ENCODE measurements at regions not wholly inside any gene's neighbourhood (a gene's known extent, or its start where the extent isn't known, plus 50 kb on each side); places are given as distances from the start of the nearest gene placed in this dataset.

DNA sequence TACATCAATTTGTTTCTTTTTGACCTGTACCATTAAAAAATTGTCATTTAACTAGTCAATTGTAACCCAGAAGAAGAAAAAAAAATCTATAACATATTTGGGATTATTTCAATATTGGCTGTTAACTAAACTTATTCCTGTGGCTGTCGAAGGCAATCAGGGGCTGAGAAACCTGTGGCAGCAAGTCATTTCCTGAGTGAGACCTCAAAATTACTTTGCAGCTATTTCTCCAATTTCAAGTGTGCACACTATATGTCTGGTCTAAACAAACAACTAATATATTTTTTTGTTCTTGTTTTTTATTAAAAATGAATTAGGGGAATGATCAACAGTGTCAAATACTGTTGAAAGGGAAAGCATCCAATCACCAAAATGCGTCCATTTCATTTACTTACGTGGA lies 1357.6 kb upstream of the B3GALT2 start:
- no peak for DNase-seq (ENCODE audit: low read depth)
- no peak overlapping the region for H3K4me3 ChIP-seq (ENCODE audit: low read depth, low read length)
- TF ChIP-seq, protein P1, sequence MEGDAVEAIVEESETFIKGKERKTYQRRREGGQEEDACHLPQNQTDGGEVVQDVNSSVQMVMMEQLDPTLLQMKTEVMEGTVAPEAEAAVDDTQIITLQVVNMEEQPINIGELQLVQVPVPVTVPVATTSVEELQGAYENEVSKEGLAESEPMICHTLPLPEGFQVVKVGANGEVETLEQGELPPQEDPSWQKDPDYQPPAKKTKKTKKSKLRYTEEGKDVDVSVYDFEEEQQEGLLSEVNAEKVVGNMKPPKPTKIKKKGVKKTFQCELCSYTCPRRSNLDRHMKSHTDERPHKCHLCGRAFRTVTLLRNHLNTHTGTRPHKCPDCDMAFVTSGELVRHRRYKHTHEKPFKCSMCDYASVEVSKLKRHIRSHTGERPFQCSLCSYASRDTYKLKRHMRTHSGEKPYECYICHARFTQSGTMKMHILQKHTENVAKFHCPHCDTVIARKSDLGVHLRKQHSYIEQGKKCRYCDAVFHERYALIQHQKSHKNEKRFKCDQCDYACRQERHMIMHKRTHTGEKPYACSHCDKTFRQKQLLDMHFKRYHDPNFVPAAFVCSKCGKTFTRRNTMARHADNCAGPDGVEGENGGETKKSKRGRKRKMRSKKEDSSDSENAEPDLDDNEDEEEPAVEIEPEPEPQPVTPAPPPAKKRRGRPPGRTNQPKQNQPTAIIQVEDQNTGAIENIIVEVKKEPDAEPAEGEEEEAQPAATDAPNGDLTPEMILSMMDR (IDR thresholded peaks at IDR 0.05; ENCODE audit: insufficient read depth, low read depth, low read length, missing control alignments) = no peak

DNA sequence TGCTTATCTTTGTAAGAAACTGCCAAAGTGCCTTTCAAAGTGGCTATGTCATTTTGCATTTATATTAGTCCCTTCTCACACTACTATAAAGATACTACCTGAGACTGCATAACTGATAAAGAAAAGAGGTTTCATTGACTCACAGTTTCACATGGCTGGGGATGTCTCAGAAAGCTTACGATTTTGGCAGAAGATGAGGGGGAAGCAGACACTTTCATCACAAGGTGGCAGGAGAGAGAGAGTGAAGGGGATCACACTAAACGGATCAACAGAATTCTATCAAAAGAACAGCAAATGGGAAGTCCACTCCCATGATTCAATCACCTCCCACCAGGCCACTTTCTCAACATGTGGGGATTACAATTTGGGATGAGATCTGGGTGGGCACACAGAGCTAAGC lies 1352.0 kb upstream of the B3GALT2 start:
- DNase-seq (ENCODE audit: low read depth) = no peak
- TF ChIP-seq, protein P1 (IDR thresholded peaks at IDR 0.05; ENCODE audit: insufficient read depth, low read depth, low read length, missing control alignments) = no peak

DNA sequence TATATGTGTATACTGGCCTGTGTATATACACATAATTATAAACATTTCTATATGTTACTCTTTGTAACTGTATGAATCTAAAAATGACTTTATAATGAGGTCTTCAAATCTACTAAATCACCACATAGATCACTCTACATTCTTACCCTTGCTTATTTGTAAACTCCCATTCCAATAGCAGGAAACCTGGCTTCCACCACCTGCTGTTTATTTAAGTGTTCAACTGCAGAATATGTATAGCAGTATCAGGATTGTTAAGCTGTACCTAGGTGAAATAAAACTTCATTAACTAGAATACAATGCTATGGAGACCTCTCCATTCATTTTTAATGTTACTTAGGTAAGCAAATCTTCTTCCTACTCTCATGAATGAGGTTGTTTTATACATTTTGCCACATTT lies 1351.1 kb upstream of the B3GALT2 start:
- TF ChIP-seq, protein P1 (IDR thresholded peaks at IDR 0.05; ENCODE audit: insufficient read depth, low read depth, low read length, missing control alignments) = no peak
- H3K4me3 ChIP-seq (ENCODE audit: low read depth, low read length) = no peak overlapping the region
- DNase-seq (ENCODE audit: low read depth) = no peak

More for the DNA sequence above, 1352.0 kb upstream of the B3GALT2 start:
- H3K4me3 ChIP-seq (ENCODE audit: low read depth, low read length) = no peak overlapping the region

DNA sequence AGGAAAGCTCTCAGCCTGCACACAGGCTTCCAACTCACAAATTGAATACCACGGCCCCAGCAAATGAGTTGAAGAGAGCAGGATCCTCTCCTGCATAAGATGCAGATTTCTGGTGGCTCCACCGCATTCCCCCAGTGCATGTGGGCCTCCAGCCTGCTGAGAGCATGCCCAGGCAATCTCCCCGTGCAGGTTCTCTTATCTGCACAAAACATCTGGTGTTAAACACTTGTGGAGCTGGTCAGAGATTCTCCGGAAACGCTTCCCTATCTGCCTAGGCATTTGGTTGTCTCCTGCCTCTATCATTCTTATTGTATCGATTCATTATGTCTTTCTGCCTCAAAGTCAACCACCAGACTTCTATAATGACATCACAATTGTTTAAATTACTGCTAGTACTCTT lies 1349.0 kb upstream of the B3GALT2 start:
- no peak overlapping the region for H3K4me3 ChIP-seq (ENCODE audit: low read depth, low read length)
- no peak for DNase-seq (ENCODE audit: low read depth)
- TF ChIP-seq, protein P1 (IDR thresholded peaks at IDR 0.05; ENCODE audit: insufficient read depth, low read depth, low read length, missing control alignments) = no peak

DNA sequence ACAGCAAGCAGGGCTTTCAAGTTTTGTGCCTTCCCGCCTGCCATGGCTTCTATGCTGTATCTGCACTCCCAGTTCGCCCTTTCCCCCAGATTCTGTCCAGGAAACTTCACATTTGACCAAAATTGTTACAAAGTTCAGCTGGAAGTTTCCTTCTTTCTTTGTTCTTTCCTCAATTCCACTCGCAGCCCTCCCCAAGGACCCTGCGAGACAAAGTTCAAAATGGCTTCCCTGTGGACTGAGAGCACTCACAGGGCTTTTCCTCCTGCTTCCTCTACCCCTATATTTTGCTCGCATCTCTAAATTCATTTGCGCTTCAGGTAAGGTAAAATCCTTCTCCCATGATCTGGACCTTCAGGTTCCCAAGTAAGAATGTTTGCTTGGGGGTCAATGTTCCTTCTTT lies 1348.4 kb upstream of the B3GALT2 start:
- no peak for DNase-seq (ENCODE audit: low read depth)
- TF ChIP-seq, protein P1 (IDR thresholded peaks at IDR 0.05; ENCODE audit: insufficient read depth, low read depth, low read length, missing control alignments) = no peak
- no peak overlapping the region for H3K4me3 ChIP-seq (ENCODE audit: low read depth, low read length)

DNA sequence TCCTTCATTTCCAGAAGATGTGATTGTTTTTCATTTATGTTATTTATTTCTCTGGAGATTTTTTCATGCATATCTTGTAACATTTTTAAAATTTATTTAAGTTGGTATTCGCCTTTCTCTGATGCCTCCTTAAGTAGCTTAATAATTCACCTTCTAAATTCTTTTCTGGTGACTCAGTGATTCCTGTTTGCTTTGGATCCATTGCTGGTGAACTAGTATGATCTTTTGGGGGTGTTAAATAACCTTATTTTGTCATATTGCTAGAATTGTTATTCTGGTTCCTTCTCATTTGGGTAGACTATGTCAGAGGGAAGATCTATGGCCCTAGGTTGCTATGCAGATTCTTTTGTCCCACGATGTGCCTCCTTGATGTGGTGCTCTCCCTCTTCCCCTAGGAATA lies 1347.2 kb upstream of the B3GALT2 start:
- TF ChIP-seq, protein P1 (IDR thresholded peaks at IDR 0.05; ENCODE audit: insufficient read depth, low read depth, low read length, missing control alignments) = no peak
- DNase-seq (ENCODE audit: low read depth) = no peak
- no peak overlapping the region for H3K4me3 ChIP-seq (ENCODE audit: low read depth, low read length)

DNA sequence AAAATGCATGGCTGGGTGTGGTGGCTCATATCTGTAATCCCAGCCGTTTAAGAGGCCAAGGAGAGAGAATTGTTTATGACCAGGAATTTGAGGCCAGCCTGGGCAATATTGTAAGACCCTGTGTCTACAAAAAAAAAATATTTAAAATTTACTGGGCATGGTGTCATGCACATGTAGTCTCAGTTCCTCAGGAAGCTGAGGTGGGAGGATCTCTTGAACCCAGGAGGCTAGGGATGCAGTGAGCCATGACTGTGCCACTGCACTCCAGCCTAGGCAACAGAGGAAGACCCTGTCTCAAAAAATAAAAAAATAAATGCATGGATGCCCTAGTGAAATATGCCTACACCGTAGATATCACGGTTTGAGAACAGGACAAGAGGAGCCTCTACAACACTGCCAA lies 1331.2 kb upstream of the B3GALT2 start:
- H3K4me3 ChIP-seq (ENCODE audit: low read depth, low read length) = no peak overlapping the region
- no peak for DNase-seq (ENCODE audit: low read depth)
- TF ChIP-seq, protein P1 (IDR thresholded peaks at IDR 0.05; ENCODE audit: insufficient read depth, low read depth, low read length, missing control alignments) = no peak
